HCT116 (cell line): ENCODE measurements at regions not wholly inside any gene's neighbourhood (a gene's known extent, or its start where the extent isn't known, plus 50 kb on each side); places are given as distances from the start of the nearest gene placed in this dataset.

Source experiments
- CTCF ChIP-seq, 3 experiments: fragments of 200-600 bp in 1 of 3; sonication (generic) in 1 of 3; IDR thresholded peaks in 2 of 3; conservative IDR thresholded peaks in 1 of 3; 2 replicates each; pipeline ENCODE4 v1.5.1; 2012 to 2017; ENCODE audit warnings: low read depth in 2 of 3, low read length in 2 of 3, antibody characterized with exemption in 1 of 3, borderline replicate concordance in 1 of 3, control low read depth in 1 of 3, mild to moderate bottlenecking in 1 of 3, mixed read lengths in 1 of 3, mixed run types in 1 of 3, moderate library complexity in 1 of 3; ENCODE audit not compliant: insufficient read depth in 1 of 3
- EZH2 ChIP-seq: fragments of 200-600 bp; sonication (generic); IDR thresholded peaks from 2 replicates; pipeline ENCODE4 v1.6.1; 2017; ENCODE audit warnings: antibody characterized with exemption, mixed run types
- EZH2phosphoT487 ChIP-seq: fragments of 200-600 bp; IDR thresholded peaks from 2 replicates; pipeline ENCODE4 v1.6.1; 2018; ENCODE audit warnings: antibody characterized with exemption, borderline replicate concordance
- POLR2A ChIP-seq: IDR thresholded peaks from 2 replicates; pipeline ENCODE4 v1.7.0; 2011; ENCODE audit warnings: borderline replicate concordance; ENCODE audit not compliant: insufficient read depth, insufficient read length; ENCODE audit errors: extremely low read depth
- POLR2AphosphoS5 ChIP-seq: IDR thresholded peaks from 2 replicates; pipeline ENCODE4 v1.6.1; 2011; ENCODE audit warnings: mild to moderate bottlenecking, low read depth, low read length, moderate library complexity
- REST ChIP-seq: IDR thresholded peaks from 2 replicates; pipeline ENCODE4 v1.6.1; 2012; ENCODE audit warnings: low read depth
- ZNF274 ChIP-seq: fragments of 200-500 bp; sonication (Bioruptor generic); IDR thresholded peaks from 2 replicates; pipeline ENCODE4 v1.6.1; 2014; ENCODE audit warnings: mild to moderate bottlenecking, low read depth, low read length, inconsistent platforms
- TF ChIP-seq, protein P1 (sequence below): IDR thresholded peaks from 2 replicates; pipeline ENCODE4 v1.6.1; 2012

- TF ChIP-seq CTCF (IDR thresholded peaks at IDR 0.05 in 2 of 3, conservative IDR thresholded peaks at IDR 0.05 in 1 of 3; ENCODE audit: borderline replicate concordance in 1 of 3, insufficient read depth in 1 of 3, low read depth in 2 of 3, low read length in 2 of 3) (no peak), POLR2A (no peak), REST (no peak), EZH2phosphoT487 (no peak), ZNF274 (no peak), EZH2 (no peak), POLR2AphosphoS5 (no peak)
- TF ChIP-seq, protein P1, sequence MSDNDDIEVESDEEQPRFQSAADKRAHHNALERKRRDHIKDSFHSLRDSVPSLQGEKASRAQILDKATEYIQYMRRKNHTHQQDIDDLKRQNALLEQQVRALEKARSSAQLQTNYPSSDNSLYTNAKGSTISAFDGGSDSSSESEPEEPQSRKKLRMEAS, result no peak
Observed at GRCh38 chr21:23732776-23733175, 1874.5 kb downstream of the MRPL39 start.
